SK-N-SH treated with all-trans-retinoic acid at 6 μM for 48 hours (cell line): ENCODE measurements at regions not wholly inside any gene's neighbourhood (a gene's known extent, or its start where the extent isn't known, plus 50 kb on each side); places are given as distances from the start of the nearest gene placed in this dataset.

Experiments
- CSDC2 ChIP-seq: fragments of 250-450 bp; sonication (Bioruptor Pico); IDR thresholded peaks from 2 replicates; pipeline ENCODE4 v1.5.0; 2020; ENCODE audit warnings: mild to moderate bottlenecking, moderate library complexity
- ESRRG ChIP-seq: fragments of 250-450 bp; sonication (Bioruptor Pico); IDR thresholded peaks from 2 replicates; pipeline ENCODE4 v1.6.1; 2021; ENCODE audit warnings: mild to moderate bottlenecking
- GLIS3 ChIP-seq: fragments of 250-450 bp; sonication (Bioruptor Pico); IDR thresholded peaks from 2 replicates; pipeline ENCODE4 v1.5.0; 2020; ENCODE audit warnings: mild to moderate bottlenecking, moderate library complexity
- ISL1 ChIP-seq: fragments of 250-450 bp; sonication (Bioruptor Pico); IDR thresholded peaks from 2 replicates; pipeline ENCODE4 v2.1.2; 2022; ENCODE audit warnings: mild to moderate bottlenecking, moderate library complexity
- OSR1 ChIP-seq: fragments of 250-450 bp; sonication (Bioruptor Pico); IDR thresholded peaks from 2 replicates; pipeline ENCODE4 v1.8.0; 2022; ENCODE audit warnings: moderate library complexity, mild to moderate bottlenecking, inconsistent platforms
- SNAI2 ChIP-seq: fragments of 250-450 bp; sonication (Bioruptor Pico); IDR thresholded peaks from 2 replicates; pipeline ENCODE4 v1.5.0; 2020; ENCODE audit warnings: mild to moderate bottlenecking, moderate library complexity
- TOX ChIP-seq: fragments of 250-450 bp; sonication (Bioruptor Pico); IDR thresholded peaks from 2 replicates; pipeline ENCODE4 v1.8.0; 2021; ENCODE audit warnings: mild to moderate bottlenecking, moderate library complexity, borderline replicate concordance
- ZNF70 ChIP-seq: fragments of 450-650 bp; formaldehyde crosslinking; IDR thresholded peaks from 2 replicates; pipeline ENCODE4 v1.5.0; 2020; ENCODE audit warnings: mild to moderate bottlenecking, moderate library complexity
- ZNF8 ChIP-seq: fragments of 450-650 bp; formaldehyde crosslinking; IDR thresholded peaks from 2 replicates; pipeline ENCODE4 v1.5.0; 2020; ENCODE audit warnings: mild to moderate bottlenecking, moderate library complexity
- TF ChIP-seq, protein P1 (sequence below): fragments of 250-450 bp; sonication (Bioruptor Pico); IDR thresholded peaks from 2 replicates; pipeline ENCODE4 v1.8.0; 2021; ENCODE audit warnings: low read depth, mild to moderate bottlenecking, moderate library complexity, borderline replicate concordance
- TF ChIP-seq, protein P2 (sequence below): fragments of 250-450 bp; sonication (Bioruptor Pico); IDR thresholded peaks from 2 replicates; pipeline ENCODE4 v1.5.0; 2020; ENCODE audit warnings: mild to moderate bottlenecking, moderate library complexity
- TF ChIP-seq, protein P3 (sequence below): fragments of 250-450 bp; sonication (Bioruptor Pico); IDR thresholded peaks from 2 replicates; pipeline ENCODE4 v1.5.1; 2021; ENCODE audit warnings: mild to moderate bottlenecking, moderate library complexity
- TF ChIP-seq, protein P4 (sequence below): fragments of 250-450 bp; sonication (Bioruptor Pico); IDR thresholded peaks from 2 replicates; pipeline ENCODE4 v1.5.1; 2020; ENCODE audit warnings: low read depth, mild to moderate bottlenecking, moderate library complexity

DNA sequence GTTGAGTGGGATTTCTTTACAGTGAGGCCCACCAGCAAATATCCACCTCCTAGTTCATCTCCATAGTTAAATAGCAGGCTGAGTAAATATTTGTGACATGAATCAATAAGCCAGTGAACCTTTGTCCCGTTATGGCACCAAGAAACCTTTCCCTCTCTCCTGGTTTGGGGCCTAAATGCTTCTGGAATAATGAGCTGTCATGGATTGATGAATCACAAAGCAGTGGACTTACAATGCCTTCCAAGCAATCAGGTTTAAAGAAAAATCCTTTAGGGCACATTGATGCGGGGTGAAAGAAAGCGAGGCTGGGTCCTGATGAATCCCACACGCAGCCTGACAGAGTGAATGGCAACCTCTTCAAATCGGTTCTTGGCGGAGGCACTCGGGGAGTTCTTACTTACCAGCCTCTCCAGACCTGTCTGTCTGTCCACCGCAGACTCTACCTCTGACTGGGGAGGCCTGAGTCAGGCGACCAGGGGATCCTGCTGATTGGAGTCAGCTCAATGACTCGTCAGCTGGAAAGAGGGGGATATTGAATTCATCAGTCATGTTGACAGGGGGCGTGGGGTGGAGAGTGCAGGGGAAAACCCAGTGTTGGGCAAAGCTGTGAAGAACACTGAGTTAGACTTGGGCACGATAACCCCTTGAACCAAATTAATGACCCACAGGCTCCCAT, 247.3 kb downstream of the PLPP3 start:
- TF ChIP-seq, protein P1, sequence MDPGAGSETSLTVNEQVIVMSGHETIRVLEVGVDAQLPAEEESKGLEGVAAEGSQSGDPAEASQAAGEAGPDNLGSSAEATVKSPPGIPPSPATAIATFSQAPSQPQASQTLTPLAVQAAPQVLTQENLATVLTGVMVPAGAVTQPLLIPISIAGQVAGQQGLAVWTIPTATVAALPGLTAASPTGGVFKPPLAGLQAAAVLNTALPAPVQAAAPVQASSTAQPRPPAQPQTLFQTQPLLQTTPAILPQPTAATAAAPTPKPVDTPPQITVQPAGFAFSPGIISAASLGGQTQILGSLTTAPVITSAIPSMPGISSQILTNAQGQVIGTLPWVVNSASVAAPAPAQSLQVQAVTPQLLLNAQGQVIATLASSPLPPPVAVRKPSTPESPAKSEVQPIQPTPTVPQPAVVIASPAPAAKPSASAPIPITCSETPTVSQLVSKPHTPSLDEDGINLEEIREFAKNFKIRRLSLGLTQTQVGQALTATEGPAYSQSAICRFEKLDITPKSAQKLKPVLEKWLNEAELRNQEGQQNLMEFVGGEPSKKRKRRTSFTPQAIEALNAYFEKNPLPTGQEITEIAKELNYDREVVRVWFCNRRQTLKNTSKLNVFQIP (CRISPR knock-in tag), result no peak
- no peak for TF ChIP-seq ZNF8 (CRISPR knock-in tag)
- TF ChIP-seq GLIS3 (CRISPR knock-in tag), result no peak
- TF ChIP-seq CSDC2 (CRISPR knock-in tag), result no peak
- no peak for TF ChIP-seq ISL1 (CRISPR knock-in tag)
- TF ChIP-seq, protein P2, sequence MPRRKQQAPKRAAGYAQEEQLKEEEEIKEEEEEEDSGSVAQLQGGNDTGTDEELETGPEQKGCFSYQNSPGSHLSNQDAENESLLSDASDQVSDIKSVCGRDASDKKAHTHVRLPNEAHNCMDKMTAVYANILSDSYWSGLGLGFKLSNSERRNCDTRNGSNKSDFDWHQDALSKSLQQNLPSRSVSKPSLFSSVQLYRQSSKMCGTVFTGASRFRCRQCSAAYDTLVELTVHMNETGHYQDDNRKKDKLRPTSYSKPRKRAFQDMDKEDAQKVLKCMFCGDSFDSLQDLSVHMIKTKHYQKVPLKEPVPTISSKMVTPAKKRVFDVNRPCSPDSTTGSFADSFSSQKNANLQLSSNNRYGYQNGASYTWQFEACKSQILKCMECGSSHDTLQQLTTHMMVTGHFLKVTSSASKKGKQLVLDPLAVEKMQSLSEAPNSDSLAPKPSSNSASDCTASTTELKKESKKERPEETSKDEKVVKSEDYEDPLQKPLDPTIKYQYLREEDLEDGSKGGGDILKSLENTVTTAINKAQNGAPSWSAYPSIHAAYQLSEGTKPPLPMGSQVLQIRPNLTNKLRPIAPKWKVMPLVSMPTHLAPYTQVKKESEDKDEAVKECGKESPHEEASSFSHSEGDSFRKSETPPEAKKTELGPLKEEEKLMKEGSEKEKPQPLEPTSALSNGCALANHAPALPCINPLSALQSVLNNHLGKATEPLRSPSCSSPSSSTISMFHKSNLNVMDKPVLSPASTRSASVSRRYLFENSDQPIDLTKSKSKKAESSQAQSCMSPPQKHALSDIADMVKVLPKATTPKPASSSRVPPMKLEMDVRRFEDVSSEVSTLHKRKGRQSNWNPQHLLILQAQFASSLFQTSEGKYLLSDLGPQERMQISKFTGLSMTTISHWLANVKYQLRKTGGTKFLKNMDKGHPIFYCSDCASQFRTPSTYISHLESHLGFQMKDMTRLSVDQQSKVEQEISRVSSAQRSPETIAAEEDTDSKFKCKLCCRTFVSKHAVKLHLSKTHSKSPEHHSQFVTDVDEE (CRISPR knock-in tag), result no peak
- TF ChIP-seq SNAI2 (CRISPR knock-in tag), result no peak
- TF ChIP-seq ZNF70 (CRISPR knock-in tag), result no peak
- TF ChIP-seq OSR1 (CRISPR knock-in tag), result no peak
- TF ChIP-seq, protein P3, sequence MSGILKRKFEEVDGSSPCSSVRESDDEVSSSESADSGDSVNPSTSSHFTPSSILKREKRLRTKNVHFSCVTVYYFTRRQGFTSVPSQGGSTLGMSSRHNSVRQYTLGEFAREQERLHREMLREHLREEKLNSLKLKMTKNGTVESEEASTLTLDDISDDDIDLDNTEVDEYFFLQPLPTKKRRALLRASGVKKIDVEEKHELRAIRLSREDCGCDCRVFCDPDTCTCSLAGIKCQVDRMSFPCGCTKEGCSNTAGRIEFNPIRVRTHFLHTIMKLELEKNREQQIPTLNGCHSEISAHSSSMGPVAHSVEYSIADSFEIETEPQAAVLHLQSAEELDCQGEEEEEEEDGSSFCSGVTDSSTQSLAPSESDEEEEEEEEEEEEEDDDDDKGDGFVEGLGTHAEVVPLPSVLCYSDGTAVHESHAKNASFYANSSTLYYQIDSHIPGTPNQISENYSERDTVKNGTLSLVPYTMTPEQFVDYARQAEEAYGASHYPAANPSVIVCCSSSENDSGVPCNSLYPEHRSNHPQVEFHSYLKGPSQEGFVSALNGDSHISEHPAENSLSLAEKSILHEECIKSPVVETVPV, result no peak
- no peak for TF ChIP-seq ESRRG (CRISPR knock-in tag)
- TF ChIP-seq, protein P4, sequence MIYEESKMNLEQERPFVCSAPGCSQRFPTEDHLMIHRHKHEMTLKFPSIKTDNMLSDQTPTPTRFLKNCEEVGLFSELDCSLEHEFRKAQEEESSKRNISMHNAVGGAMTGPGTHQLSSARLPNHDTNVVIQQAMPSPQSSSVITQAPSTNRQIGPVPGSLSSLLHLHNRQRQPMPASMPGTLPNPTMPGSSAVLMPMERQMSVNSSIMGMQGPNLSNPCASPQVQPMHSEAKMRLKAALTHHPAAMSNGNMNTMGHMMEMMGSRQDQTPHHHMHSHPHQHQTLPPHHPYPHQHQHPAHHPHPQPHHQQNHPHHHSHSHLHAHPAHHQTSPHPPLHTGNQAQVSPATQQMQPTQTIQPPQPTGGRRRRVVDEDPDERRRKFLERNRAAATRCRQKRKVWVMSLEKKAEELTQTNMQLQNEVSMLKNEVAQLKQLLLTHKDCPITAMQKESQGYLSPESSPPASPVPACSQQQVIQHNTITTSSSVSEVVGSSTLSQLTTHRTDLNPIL (CRISPR knock-in tag), result no peak
- TF ChIP-seq TOX, result no peak
